ENCODE measurements at regions not wholly inside any gene's neighbourhood (a gene's known extent, or its start where the extent isn't known, plus 50 kb on each side); places are given as distances from the start of the nearest gene placed in this dataset.

GRCh38 chr1:4270651-4271337 is 370.7 kb upstream of the C1orf174 start:
- Histone ChIP-seq H3K9me3 (peaks cover 5% of the 10 kb centered on the region), H3K27me3 (replicated peaks; ENCODE audit: insufficient read depth) (no peaks in the 10 kb centered on the region), H3K4me1 (ENCODE audit: control insufficient read depth in 1 of 2, low read depth in 2 of 2) (no peaks in the 10 kb centered on the region), H3K4me3 (no peak overlapping the region), H3K36me3 (no peaks in the 10 kb centered on the region), H3K27ac (no peak overlapping the region)
- no peak for ATAC-seq (ENCODE audit: insufficient number of reproducible peaks, low FRiP score, low read depth)
- DNase-seq (ENCODE audit: low spot score) = no peak
- TF ChIP-seq CTCF (IDR thresholded peaks at IDR 0.05) = no peak

- Histone ChIP-seq H3K27ac (no peak overlapping the region), H3K27me3 (replicated peaks; ENCODE audit: insufficient read depth) (no peaks in the 10 kb centered on the region), H3K4me1 (ENCODE audit: control insufficient read depth in 1 of 2, low read depth in 2 of 2) (no peaks in the 10 kb centered on the region), H3K4me3 (no peak overlapping the region), H3K9me3 (peaks cover 5% of the 10 kb centered on the region), H3K36me3 (no peaks in the 10 kb centered on the region)
- no peak for TF ChIP-seq CTCF (IDR thresholded peaks at IDR 0.05)
- DNase-seq (ENCODE audit: low spot score) = no peak
- no peak for ATAC-seq (ENCODE audit: insufficient number of reproducible peaks, low FRiP score, low read depth)
Measured at GRCh38 chr1:4271338-4271998, 371.4 kb upstream of the C1orf174 start.

GRCh38 chr1:4272568-4272967 is 372.5 kb upstream of the C1orf174 start:
- H3K36me3 ChIP-seq = no peaks in the 10 kb centered on the region
- peaks cover 5% of the 10 kb centered on the region for H3K9me3 ChIP-seq
- no peak overlapping the region for H3K27ac ChIP-seq
- ATAC-seq (ENCODE audit: insufficient number of reproducible peaks, low FRiP score, low read depth) = no peak
- no peak overlapping the region for H3K4me3 ChIP-seq
- H3K27me3 ChIP-seq (replicated peaks; ENCODE audit: insufficient read depth) = no peaks in the 10 kb centered on the region
- TF ChIP-seq CTCF (IDR thresholded peaks at IDR 0.05) = no peak
- no peaks in the 10 kb centered on the region for H3K4me1 ChIP-seq (ENCODE audit: control insufficient read depth in 1 of 2, low read depth in 2 of 2)
- no peak for DNase-seq (ENCODE audit: low spot score)

- no peak for DNase-seq (ENCODE audit: low spot score)
- TF ChIP-seq CTCF (IDR thresholded peaks at IDR 0.05) = no peak
- Histone ChIP-seq H3K27ac (no peak overlapping the region), H3K4me3 (no peak overlapping the region), H3K27me3 (replicated peaks; ENCODE audit: insufficient read depth) (no peaks in the 10 kb centered on the region), H3K36me3 (no peaks in the 10 kb centered on the region), H3K4me1 (ENCODE audit: control insufficient read depth in 1 of 2, low read depth in 2 of 2) (no peaks in the 10 kb centered on the region), H3K9me3 (peaks cover 5% of the 10 kb centered on the region)
- ATAC-seq (ENCODE audit: insufficient number of reproducible peaks, low FRiP score, low read depth) = no peak
Measured at GRCh38 chr1:4273243-4273642, 373.2 kb upstream of the C1orf174 start.

- Histone ChIP-seq H3K36me3 (no peaks in the 10 kb centered on the region), H3K4me3 (no peak overlapping the region), H3K27ac (no peak overlapping the region), H3K4me1 (ENCODE audit: control insufficient read depth in 1 of 2, low read depth in 2 of 2) (no peaks in the 10 kb centered on the region), H3K27me3 (replicated peaks; ENCODE audit: insufficient read depth) (no peaks in the 10 kb centered on the region), H3K9me3 (peaks cover 5% of the 10 kb centered on the region)
- DNase-seq (ENCODE audit: low spot score) = no peak
- no peak for TF ChIP-seq CTCF (IDR thresholded peaks at IDR 0.05)
- ATAC-seq (ENCODE audit: insufficient number of reproducible peaks, low FRiP score, low read depth) = no peak
Measured at GRCh38 chr1:4273747-4274146, 373.7 kb upstream of the C1orf174 start.
